Activated gamma-delta T cell treated with Interleukin-2 at 50 U/mL for 16 hours (primary cell): ENCODE measurements at regions not wholly inside any gene's neighbourhood (a gene's known extent, or its start where the extent isn't known, plus 50 kb on each side); places are given as distances from the start of the nearest gene placed in this dataset.

Experiments
- DNase-seq: peaks from one replicate; pipeline ENCODE4 v3.0.0-alpha.2; 2020

GRCh38 chr5:6832994-6833393, 119.8 kb downstream of the TENT4A start:
- DNase-seq = no peak

GRCh38 chr5:6833406-6833805, 120.2 kb downstream of the TENT4A start:
- DNase-seq = no peak

- DNase-seq = no peak
These were observed 123.9 kb downstream of the TENT4A start for GRCh38 chr5:6837095-6837494.

- no peak for DNase-seq
These were observed 124.4 kb downstream of the TENT4A start for GRCh38 chr5:6837519-6838110.

- DNase-seq = no peak
These were observed 125.5 kb downstream of the TENT4A start for GRCh38 chr5:6838736-6839135.

- no peak for DNase-seq
These were observed 127.0 kb downstream of the TENT4A start for GRCh38 chr5:6840136-6840793.

GRCh38 chr5:6843335-6843734, 130.1 kb downstream of the TENT4A start:
- no peak for DNase-seq

GRCh38 chr5:6843821-6844220, 130.6 kb downstream of the TENT4A start:
- DNase-seq = no peak

- DNase-seq = no peak
These were observed 132.6 kb downstream of the TENT4A start for GRCh38 chr5:6845856-6846255.

GRCh38 chr5:6847870-6848269, 134.6 kb downstream of the TENT4A start:
- no peak for DNase-seq

GRCh38 chr5:6849316-6850105, 136.3 kb downstream of the TENT4A start:
- DNase-seq = no peak

GRCh38 chr5:6850106-6850432, 136.8 kb downstream of the TENT4A start:
- DNase-seq = no peak

- no peak for DNase-seq
These were observed 143.4 kb downstream of the TENT4A start for GRCh38 chr5:6856653-6857052.

- no peak for DNase-seq
These were observed 145.2 kb downstream of the TENT4A start for GRCh38 chr5:6858419-6858818.

GRCh38 chr5:6859023-6859422, 145.8 kb downstream of the TENT4A start:
- DNase-seq = no peak

- DNase-seq = no peak
These were observed 146.9 kb downstream of the TENT4A start for GRCh38 chr5:6859951-6860638.

- no peak for DNase-seq
These were observed 147.8 kb downstream of the TENT4A start for GRCh38 chr5:6861036-6861435.

GRCh38 chr5:6861667-6862066, 148.4 kb downstream of the TENT4A start:
- DNase-seq = no peak

GRCh38 chr5:6862306-6862705, 149.1 kb downstream of the TENT4A start:
- no peak for DNase-seq

GRCh38 chr5:6867712-6868111, 154.5 kb downstream of the TENT4A start:
- no peak for DNase-seq

GRCh38 chr5:6868171-6868570, 154.9 kb downstream of the TENT4A start:
- DNase-seq = no peak

GRCh38 chr5:6868575-6869215, 155.5 kb downstream of the TENT4A start:
- DNase-seq = no peak

GRCh38 chr5:6869677-6870076, 156.4 kb downstream of the TENT4A start:
- DNase-seq = no peak
